MM.1S (cell line): ENCODE measurements at regions not wholly inside any gene's neighbourhood (a gene's known extent, or its start where the extent isn't known, plus 50 kb on each side); places are given as distances from the start of the nearest gene placed in this dataset.

Experiments
- DNase-seq: peaks from one replicate; pipeline ENCODE4 v3.0.0-alpha.2; 2015
- H2AFZ ChIP-seq: fragments of 300-600 bp; sonication (generic); 2 replicates; pipeline ENCODE4 v1.6.0; 2016; ENCODE audit warnings: antibody characterized with exemption, low read length
- H3F3A ChIP-seq: fragments of 300-600 bp; sonication (generic); 2 replicates; pipeline ENCODE4 v1.6.1; 2016; ENCODE audit warnings: mild to moderate bottlenecking, antibody characterized with exemption, low read length, moderate library complexity, mixed read lengths; ENCODE audit not compliant: insufficient read depth
- H3K27ac ChIP-seq: fragments of 300-600 bp; sonication (generic); 2 replicates; pipeline ENCODE4 v1.5.1; 2016; ENCODE audit warnings: mild to moderate bottlenecking, low read length
- H3K27me3 ChIP-seq: fragments of 300-600 bp; sonication (generic); replicated peaks from 2 replicates; pipeline ENCODE4 v1.6.0; 2016; ENCODE audit warnings: low read length; ENCODE audit not compliant: insufficient read depth
- H3K36me3 ChIP-seq: fragments of 300-600 bp; sonication (generic); replicated peaks from 2 replicates; pipeline ENCODE4 v1.6.1; 2016; ENCODE audit warnings: mild to moderate bottlenecking, low read length, mixed read lengths; ENCODE audit not compliant: insufficient read depth
- H3K4me1 ChIP-seq: fragments of 300-600 bp; sonication (generic); 2 replicates; pipeline ENCODE4 v1.6.1; 2016; ENCODE audit warnings: low read length, mixed read lengths
- H3K4me2 ChIP-seq: fragments of 300-600 bp; sonication (generic); 2 replicates; pipeline ENCODE4 v1.6.0; 2016; ENCODE audit warnings: low read depth, low read length
- H3K4me3 ChIP-seq: fragments of 300-600 bp; sonication (generic); 2 replicates; pipeline ENCODE4 v1.5.1; 2016; ENCODE audit warnings: low read length, mixed read lengths
- H3K79me2 ChIP-seq: fragments of 300-600 bp; sonication (generic); 2 replicates; pipeline ENCODE4 v1.6.1; 2016; ENCODE audit warnings: mixed run types, low read length, mixed read lengths
- H3K9ac ChIP-seq: fragments of 300-600 bp; sonication (generic); 2 replicates; pipeline ENCODE4 v1.6.1; 2016; ENCODE audit warnings: low read length, mixed read lengths
- H3K9me2 ChIP-seq: fragments of 300-600 bp; sonication (generic); replicated peaks from 2 replicates; pipeline ENCODE4 v1.6.1; 2016; ENCODE audit warnings: mild to moderate bottlenecking, low read length, mixed read lengths; ENCODE audit not compliant: insufficient read depth
- H3K9me3 ChIP-seq: fragments of 300-600 bp; sonication (generic); replicated peaks from 2 replicates; pipeline ENCODE4 v1.6.1; 2016; ENCODE audit warnings: mild to moderate bottlenecking, low read length, mixed read lengths; ENCODE audit not compliant: insufficient read depth
- H4K20me1 ChIP-seq: fragments of 300-600 bp; sonication (generic); 2 replicates; pipeline ENCODE4 v1.6.1; 2016; ENCODE audit warnings: mild to moderate bottlenecking, low read length, moderate library complexity, mixed read lengths; ENCODE audit not compliant: insufficient read depth
- CTCF ChIP-seq: fragments of 300-600 bp; sonication (generic); IDR thresholded peaks from 2 replicates; pipeline ENCODE4 v1.5.1; 2016; ENCODE audit warnings: antibody characterized with exemption, low read length, mixed read lengths
- EZH2 ChIP-seq: fragments of 300-600 bp; sonication (generic); optimal IDR thresholded peaks from 2 replicates; pipeline ENCODE3; 2017; ENCODE audit warnings: low read depth, mild to moderate bottlenecking, antibody characterized with exemption, low read length, mixed read lengths
- EZH2phosphoT487 ChIP-seq: fragments of 300-600 bp; sonication (generic); IDR thresholded peaks from 2 replicates; pipeline ENCODE4 v1.6.1; 2018; ENCODE audit warnings: antibody characterized with exemption, low read length

- Histone ChIP-seq H3K9me2 (no peaks in the 10 kb centered on the region), H3K9ac (no peak overlapping the region), H3K4me3 (no peak overlapping the region), H3F3A (no peaks in the 10 kb centered on the region), H3K79me2 (no peaks in the 10 kb centered on the region), H3K27ac (no peak overlapping the region), H4K20me1 (no peaks in the 10 kb centered on the region), H3K36me3 (no peaks in the 10 kb centered on the region), H3K27me3 (no peaks in the 10 kb centered on the region), H3K4me2 (no peak overlapping the region), H3K4me1 (no peaks in the 10 kb centered on the region), H3K9me3 (no peaks in the 10 kb centered on the region), H2AFZ (no peak overlapping the region)
- DNase-seq, result no peak
- TF ChIP-seq CTCF (no peak), EZH2phosphoT487 (no peak), EZH2 (no peak)
These were observed 121.5 kb downstream of the FAM76B start for GRCh38 chr11:95668131-95668530.

GRCh38 chr11:95661162-95661561, 128.4 kb downstream of the FAM76B start:
- Histone ChIP-seq H4K20me1 (no peaks in the 10 kb centered on the region), H3K4me3 (no peak overlapping the region), H3K4me1 (no peaks in the 10 kb centered on the region), H3K9me2 (no peaks in the 10 kb centered on the region), H3K79me2 (no peaks in the 10 kb centered on the region), H3K36me3 (no peaks in the 10 kb centered on the region), H3F3A (no peaks in the 10 kb centered on the region), H3K27ac (no peak overlapping the region), H2AFZ (no peak overlapping the region), H3K4me2 (no peak overlapping the region), H3K9me3 (no peaks in the 10 kb centered on the region), H3K27me3 (no peaks in the 10 kb centered on the region), H3K9ac (no peak overlapping the region)
- TF ChIP-seq EZH2, result no peak
- TF ChIP-seq EZH2phosphoT487, result no peak
- no peak for TF ChIP-seq CTCF
- DNase-seq, result no peak

- Histone ChIP-seq H3K79me2 (no peaks in the 10 kb centered on the region), H4K20me1 (no peaks in the 10 kb centered on the region), H3K9me2 (no peaks in the 10 kb centered on the region), H3K4me1 (no peaks in the 10 kb centered on the region), H3K9me3 (no peaks in the 10 kb centered on the region), H3K9ac (no peak overlapping the region), H3K4me2 (no peak overlapping the region), H3K36me3 (no peaks in the 10 kb centered on the region), H3K27ac (no peak overlapping the region), H3F3A (no peaks in the 10 kb centered on the region), H3K27me3 (no peaks in the 10 kb centered on the region), H2AFZ (no peak overlapping the region), H3K4me3 (no peak overlapping the region)
- TF ChIP-seq EZH2 (no peak), CTCF (no peak), EZH2phosphoT487 (no peak)
- no peak for DNase-seq
These were observed 129.5 kb downstream of the FAM76B start for GRCh38 chr11:95660038-95660437.
